ENCODE measurements at regions not wholly inside any gene's neighbourhood (a gene's known extent, or its start where the extent isn't known, plus 50 kb on each side); places are given as distances from the start of the nearest gene placed in this dataset.

- peak; percentile 31 for ATAC-seq
- intact Hi-C loops (cut with micrococcal nuclease): no loop called here
Measured at GRCh38 chr22:45082795-45083194, 73.0 kb upstream of the PHF21B start.

GRCh38 chr22:45083659-45084305, 74.0 kb upstream of the PHF21B start:
- H3K27ac Mint-ChIP-seq: no peak overlapping the region
- CTCF ChIA-PET: interaction anchor here (1.6 to 1.9 kb wide), 2 partner anchors 12 to 87 kb away, joined by 3 to 9 read pairs; no protein-coding TSS in a partner anchor
- H3K9me3 Mint-ChIP-seq: peaks cover 3% of the 10 kb centered on the region

More at GRCh38 chr22:45082795-45083194, 73.0 kb upstream of the PHF21B start:
- Mint-ChIP-seq H3K27ac (no peak overlapping the region), H3K36me3 (ENCODE audit: low read depth) (no peaks in the 10 kb centered on the region), H3K27me3 (peaks cover 25% of the 10 kb centered on the region), H3K9me3 (peaks cover 3% of the 10 kb centered on the region), H3K4me3 (no peak overlapping the region), H3K4me1 (ENCODE audit: low read depth) (peaks cover 9% of the 10 kb centered on the region)
- DNase-seq: peak; percentile 52
- TF ChIP-seq CTCF (IDR thresholded peaks at IDR 0.05): peak; percentile 41
- ChIA-PET CTCF (interaction anchor here (1.6 to 1.9 kb wide), 3 partner anchors 8 to 86 kb away, joined by 3 to 9 read pairs (median 3); no protein-coding TSS in a partner anchor), POLR2A (no interaction called here)

GRCh38 chr22:45084400-45084920, 74.7 kb upstream of the PHF21B start:
- CTCF ChIA-PET: interaction anchor here (1.9 kb wide), 1 partner anchor 12 kb away, joined by 9 read pairs; no protein-coding TSS in a partner anchor
- H3K36me3 Mint-ChIP-seq (ENCODE audit: low read depth): no peaks in the 10 kb centered on the region
- H3K4me1 Mint-ChIP-seq (ENCODE audit: low read depth): peaks cover 9% of the 10 kb centered on the region
- ATAC-seq (no peak), DNase-seq (no peak)
- no peak for TF ChIP-seq CTCF (IDR thresholded peaks at IDR 0.05)
- intact Hi-C loops (cut with micrococcal nuclease): no loop called here
- no peak overlapping the region for H3K4me3 Mint-ChIP-seq
- peaks cover 3% of the 10 kb centered on the region for H3K9me3 Mint-ChIP-seq
- H3K27me3 Mint-ChIP-seq: peaks cover 21% of the 10 kb centered on the region
- H3K27ac Mint-ChIP-seq: no peak overlapping the region
- POLR2A ChIA-PET: no interaction called here

More at GRCh38 chr22:45083659-45084305, 74.0 kb upstream of the PHF21B start:
- TF ChIP-seq CTCF (IDR thresholded peaks at IDR 0.05): no peak
- POLR2A ChIA-PET: no interaction called here
- intact Hi-C loops (cut with micrococcal nuclease): no loop called here
- ATAC-seq (peak; percentile 87), DNase-seq (peak; percentile 49)
- H3K4me1 Mint-ChIP-seq (ENCODE audit: low read depth): peaks cover 9% of the 10 kb centered on the region
- H3K27me3 Mint-ChIP-seq: peaks cover 22% of the 10 kb centered on the region
- H3K4me3 Mint-ChIP-seq: no peak overlapping the region
- H3K36me3 Mint-ChIP-seq (ENCODE audit: low read depth): no peaks in the 10 kb centered on the region

- ChIA-PET CTCF (no interaction called here), POLR2A (no interaction called here)
- no peak overlapping the region for H3K27ac Mint-ChIP-seq
- intact Hi-C loops (cut with micrococcal nuclease): loop anchor here (5.0 kb wide), 1 partner anchor 266 kb away; no protein-coding TSS in a partner anchor
- H3K27me3 Mint-ChIP-seq: peaks cover 14% of the 10 kb centered on the region
- no peaks in the 10 kb centered on the region for H3K9me3 Mint-ChIP-seq
- TF ChIP-seq CTCF (IDR thresholded peaks at IDR 0.05): no peak
- no peak for ATAC-seq
- peaks cover 9% of the 10 kb centered on the region for H3K4me1 Mint-ChIP-seq (ENCODE audit: low read depth)
- DNase-seq: no peak
- H3K36me3 Mint-ChIP-seq (ENCODE audit: low read depth): no peaks in the 10 kb centered on the region
- H3K4me3 Mint-ChIP-seq: no peak overlapping the region
Measured at GRCh38 chr22:45087802-45088201, 75.9 kb upstream of the NUP50 start.

- intact Hi-C loops (cut with micrococcal nuclease): loop anchor here (5.0 kb wide), 1 partner anchor 266 kb away; no protein-coding TSS in a partner anchor
- DNase-seq (no peak), ATAC-seq (no peak)
- no peak for TF ChIP-seq CTCF (IDR thresholded peaks at IDR 0.05)
- Mint-ChIP-seq H3K4me3 (no peak overlapping the region), H3K9me3 (no peaks in the 10 kb centered on the region), H3K4me1 (ENCODE audit: low read depth) (peaks cover 9% of the 10 kb centered on the region), H3K36me3 (ENCODE audit: low read depth) (no peaks in the 10 kb centered on the region), H3K27ac (no peak overlapping the region), H3K27me3 (peaks cover 8% of the 10 kb centered on the region)
- ChIA-PET POLR2A (no interaction called here), CTCF (no interaction called here)
Measured at GRCh38 chr22:45088576-45088975, 75.1 kb upstream of the NUP50 start.

Data from activated CD8-positive, alpha-beta T cell treated with anti-CD3 and anti-CD28 coated beads for 36 hours (primary cell).